ENCODE measurements at regions not wholly inside any gene's neighbourhood (a gene's known extent, or its start where the extent isn't known, plus 50 kb on each side); places are given as distances from the start of the nearest gene placed in this dataset.

DNA sequence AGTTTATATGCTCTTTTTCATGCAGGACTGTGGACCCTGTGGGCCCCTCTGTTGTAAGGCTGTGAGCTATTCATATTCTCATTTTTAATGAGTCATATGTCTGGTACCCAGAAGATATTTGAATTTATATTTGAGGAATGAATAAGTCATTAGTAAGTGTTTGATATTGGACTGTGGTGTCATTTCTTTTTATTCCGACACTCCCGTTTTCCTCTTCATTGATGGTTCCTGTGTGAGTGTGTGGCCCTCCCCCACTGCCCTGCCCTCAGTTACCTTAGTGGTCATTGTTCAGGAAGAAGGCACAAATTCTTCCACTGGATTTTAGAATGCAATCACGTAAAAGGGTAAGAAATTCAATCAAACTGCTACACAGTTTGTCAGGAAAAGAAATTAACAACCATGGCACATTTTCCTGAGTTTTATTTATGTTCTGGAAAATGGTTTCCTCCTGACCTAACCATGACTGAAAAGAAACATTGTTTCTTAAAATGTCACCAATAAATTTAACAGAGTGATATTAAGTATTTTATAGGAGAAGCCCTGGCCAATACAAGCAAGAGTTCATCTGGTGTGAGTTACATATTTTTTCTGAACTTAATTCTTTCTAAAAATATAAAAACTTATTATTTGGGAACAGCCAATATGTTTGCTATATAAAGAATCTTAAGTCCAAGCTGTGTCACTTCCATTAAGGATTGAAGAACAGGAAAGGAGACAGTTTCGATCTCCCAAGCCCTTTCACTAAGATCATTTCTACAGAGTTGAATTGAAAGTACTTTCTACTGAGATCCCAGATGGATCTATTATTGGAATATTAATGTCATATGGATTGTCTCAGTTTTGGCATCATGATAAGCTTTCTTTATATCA, 370.5 kb upstream of the ANXA10 start:
- TF ChIP-seq ZNF219 (CRISPR knock-in tag; IDR thresholded peaks at IDR 0.05; ENCODE audit: borderline replicate concordance), result no peak
- no peak for TF ChIP-seq ZNF416 (CRISPR knock-in tag; IDR thresholded peaks at IDR 0.05)
- Mint-ChIP-seq H3K36me3 (no peaks in the 10 kb centered on the region), H3K27me3 (ENCODE audit: low read depth) (no peaks in the 10 kb centered on the region), H3K9me3 (peaks cover 9% of the 10 kb centered on the region), H3K4me3 (no peak overlapping the region), H3K4me1 (no peaks in the 10 kb centered on the region), H3K27ac (no peak overlapping the region)
- POLR2A ChIA-PET, result no interaction called here
- DNase-seq (ENCODE audit: low spot score) (no peak), ATAC-seq (no peak)
- CTCF ChIA-PET, result interaction anchor here (0.9 kb wide), 1 partner anchor 99 kb away, joined by 3 read pairs; no protein-coding TSS in a partner anchor

DNA sequence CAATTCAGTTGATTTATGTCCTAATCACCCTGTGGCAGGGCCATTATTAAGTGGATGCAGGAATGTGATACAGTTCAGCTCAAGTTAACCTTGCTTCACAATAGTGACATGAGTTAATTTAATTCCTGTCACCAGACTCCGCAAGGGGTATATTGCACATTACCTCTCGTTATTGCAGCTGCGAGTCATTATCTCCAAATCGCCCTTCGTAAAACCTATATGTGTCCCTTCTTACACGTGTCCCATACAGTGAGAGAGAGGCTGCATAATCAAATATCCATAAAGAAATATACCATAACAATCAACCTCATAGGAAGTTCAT, 369.9 kb upstream of the ANXA10 start:
- Mint-ChIP-seq H3K27ac (no peak overlapping the region), H3K9me3 (peaks cover 9% of the 10 kb centered on the region), H3K36me3 (no peaks in the 10 kb centered on the region), H3K4me3 (no peak overlapping the region), H3K27me3 (ENCODE audit: low read depth) (no peaks in the 10 kb centered on the region), H3K4me1 (no peaks in the 10 kb centered on the region)
- no peak for DNase-seq (ENCODE audit: low spot score)
- TF ChIP-seq, protein P1, sequence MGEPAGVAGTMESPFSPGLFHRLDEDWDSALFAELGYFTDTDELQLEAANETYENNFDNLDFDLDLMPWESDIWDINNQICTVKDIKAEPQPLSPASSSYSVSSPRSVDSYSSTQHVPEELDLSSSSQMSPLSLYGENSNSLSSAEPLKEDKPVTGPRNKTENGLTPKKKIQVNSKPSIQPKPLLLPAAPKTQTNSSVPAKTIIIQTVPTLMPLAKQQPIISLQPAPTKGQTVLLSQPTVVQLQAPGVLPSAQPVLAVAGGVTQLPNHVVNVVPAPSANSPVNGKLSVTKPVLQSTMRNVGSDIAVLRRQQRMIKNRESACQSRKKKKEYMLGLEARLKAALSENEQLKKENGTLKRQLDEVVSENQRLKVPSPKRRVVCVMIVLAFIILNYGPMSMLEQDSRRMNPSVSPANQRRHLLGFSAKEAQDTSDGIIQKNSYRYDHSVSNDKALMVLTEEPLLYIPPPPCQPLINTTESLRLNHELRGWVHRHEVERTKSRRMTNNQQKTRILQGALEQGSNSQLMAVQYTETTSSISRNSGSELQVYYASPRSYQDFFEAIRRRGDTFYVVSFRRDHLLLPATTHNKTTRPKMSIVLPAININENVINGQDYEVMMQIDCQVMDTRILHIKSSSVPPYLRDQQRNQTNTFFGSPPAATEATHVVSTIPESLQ (CRISPR knock-in tag; IDR thresholded peaks at IDR 0.05), result no peak
- TF ChIP-seq OVOL2 (CRISPR knock-in tag; IDR thresholded peaks at IDR 0.05; ENCODE audit: borderline replicate concordance) (no peak), CREM (CRISPR knock-in tag; IDR thresholded peaks at IDR 0.05) (no peak), FOXK1 (CRISPR knock-in tag; IDR thresholded peaks at IDR 0.05) (no peak), ZNF121 (CRISPR knock-in tag; IDR thresholded peaks at IDR 0.05) (no peak), SMAD4 (CRISPR knock-in tag; IDR thresholded peaks at IDR 0.05) (no peak), SMAD3 (CRISPR knock-in tag; IDR thresholded peaks at IDR 0.05; ENCODE audit: borderline replicate concordance) (no peak), TCF7 (CRISPR knock-in tag; IDR thresholded peaks at IDR 0.05; ENCODE audit: low read depth) (no peak)
- TF ChIP-seq, protein P2, sequence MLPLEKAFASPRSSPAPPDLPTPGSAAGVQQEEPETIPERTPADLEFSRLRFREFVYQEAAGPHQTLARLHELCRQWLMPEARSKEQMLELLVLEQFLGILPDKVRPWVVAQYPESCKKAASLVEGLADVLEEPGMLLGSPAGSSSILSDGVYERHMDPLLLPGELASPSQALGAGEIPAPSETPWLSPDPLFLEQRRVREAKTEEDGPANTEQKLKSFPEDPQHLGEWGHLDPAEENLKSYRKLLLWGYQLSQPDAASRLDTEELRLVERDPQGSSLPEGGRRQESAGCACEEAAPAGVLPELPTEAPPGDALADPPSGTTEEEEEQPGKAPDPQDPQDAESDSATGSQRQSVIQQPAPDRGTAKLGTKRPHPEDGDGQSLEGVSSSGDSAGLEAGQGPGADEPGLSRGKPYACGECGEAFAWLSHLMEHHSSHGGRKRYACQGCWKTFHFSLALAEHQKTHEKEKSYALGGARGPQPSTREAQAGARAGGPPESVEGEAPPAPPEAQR (CRISPR knock-in tag; IDR thresholded peaks at IDR 0.05), result no peak
- TF ChIP-seq, protein P3, sequence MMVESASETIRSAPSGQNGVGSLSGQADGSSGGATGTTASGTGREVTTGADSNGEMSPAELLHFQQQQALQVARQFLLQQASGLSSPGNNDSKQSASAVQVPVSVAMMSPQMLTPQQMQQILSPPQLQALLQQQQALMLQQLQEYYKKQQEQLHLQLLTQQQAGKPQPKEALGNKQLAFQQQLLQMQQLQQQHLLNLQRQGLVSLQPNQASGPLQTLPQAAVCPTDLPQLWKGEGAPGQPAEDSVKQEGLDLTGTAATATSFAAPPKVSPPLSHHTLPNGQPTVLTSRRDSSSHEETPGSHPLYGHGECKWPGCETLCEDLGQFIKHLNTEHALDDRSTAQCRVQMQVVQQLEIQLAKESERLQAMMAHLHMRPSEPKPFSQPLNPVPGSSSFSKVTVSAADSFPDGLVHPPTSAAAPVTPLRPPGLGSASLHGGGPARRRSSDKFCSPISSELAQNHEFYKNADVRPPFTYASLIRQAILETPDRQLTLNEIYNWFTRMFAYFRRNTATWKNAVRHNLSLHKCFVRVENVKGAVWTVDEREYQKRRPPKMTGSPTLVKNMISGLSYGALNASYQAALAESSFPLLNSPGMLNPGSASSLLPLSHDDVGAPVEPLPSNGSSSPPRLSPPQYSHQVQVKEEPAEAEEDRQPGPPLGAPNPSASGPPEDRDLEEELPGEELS (CRISPR knock-in tag; IDR thresholded peaks at IDR 0.05), result no peak
- ChIA-PET CTCF (interaction anchor here (0.9 kb wide), 1 partner anchor 100 kb away, joined by 3 read pairs; no protein-coding TSS in a partner anchor), POLR2A (no interaction called here)
- no peak for ATAC-seq

DNA sequence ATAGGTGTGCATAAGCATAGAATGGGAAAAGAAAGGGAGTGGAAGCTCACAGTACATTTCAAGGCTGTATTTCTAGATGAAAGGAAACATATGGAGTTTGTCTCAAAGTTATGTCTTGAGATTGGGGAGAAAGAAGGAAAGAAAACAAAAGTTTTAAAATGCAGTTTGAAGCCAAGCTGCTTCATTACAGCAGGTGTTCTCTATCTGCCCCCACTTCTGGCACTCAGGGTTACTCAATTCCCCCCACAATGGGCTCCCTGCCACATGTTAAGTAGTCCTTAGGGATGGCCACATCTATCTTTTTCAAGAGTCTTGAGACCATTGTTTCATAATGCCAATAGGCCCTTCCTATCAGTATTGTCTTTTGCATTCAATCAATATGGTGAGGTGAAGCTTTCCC, 367.4 kb upstream of the ANXA10 start:
- Mint-ChIP-seq H3K4me1 (no peaks in the 10 kb centered on the region), H3K27ac (no peak overlapping the region), H3K36me3 (peaks cover 12% of the 10 kb centered on the region), H3K4me3 (no peak overlapping the region), H3K9me3 (peaks cover 27% of the 10 kb centered on the region), H3K27me3 (ENCODE audit: low read depth) (no peaks in the 10 kb centered on the region)
- CTCF ChIA-PET, result no interaction called here
- POLR2A ChIA-PET, result no interaction called here
- DNase-seq (ENCODE audit: low spot score) (no peak), ATAC-seq (no peak)
- TF ChIP-seq OVOL2 (CRISPR knock-in tag; IDR thresholded peaks at IDR 0.05; ENCODE audit: borderline replicate concordance), result no peak
- no peak for TF ChIP-seq SMAD3 (CRISPR knock-in tag; IDR thresholded peaks at IDR 0.05; ENCODE audit: borderline replicate concordance)
- TF ChIP-seq, protein P4, sequence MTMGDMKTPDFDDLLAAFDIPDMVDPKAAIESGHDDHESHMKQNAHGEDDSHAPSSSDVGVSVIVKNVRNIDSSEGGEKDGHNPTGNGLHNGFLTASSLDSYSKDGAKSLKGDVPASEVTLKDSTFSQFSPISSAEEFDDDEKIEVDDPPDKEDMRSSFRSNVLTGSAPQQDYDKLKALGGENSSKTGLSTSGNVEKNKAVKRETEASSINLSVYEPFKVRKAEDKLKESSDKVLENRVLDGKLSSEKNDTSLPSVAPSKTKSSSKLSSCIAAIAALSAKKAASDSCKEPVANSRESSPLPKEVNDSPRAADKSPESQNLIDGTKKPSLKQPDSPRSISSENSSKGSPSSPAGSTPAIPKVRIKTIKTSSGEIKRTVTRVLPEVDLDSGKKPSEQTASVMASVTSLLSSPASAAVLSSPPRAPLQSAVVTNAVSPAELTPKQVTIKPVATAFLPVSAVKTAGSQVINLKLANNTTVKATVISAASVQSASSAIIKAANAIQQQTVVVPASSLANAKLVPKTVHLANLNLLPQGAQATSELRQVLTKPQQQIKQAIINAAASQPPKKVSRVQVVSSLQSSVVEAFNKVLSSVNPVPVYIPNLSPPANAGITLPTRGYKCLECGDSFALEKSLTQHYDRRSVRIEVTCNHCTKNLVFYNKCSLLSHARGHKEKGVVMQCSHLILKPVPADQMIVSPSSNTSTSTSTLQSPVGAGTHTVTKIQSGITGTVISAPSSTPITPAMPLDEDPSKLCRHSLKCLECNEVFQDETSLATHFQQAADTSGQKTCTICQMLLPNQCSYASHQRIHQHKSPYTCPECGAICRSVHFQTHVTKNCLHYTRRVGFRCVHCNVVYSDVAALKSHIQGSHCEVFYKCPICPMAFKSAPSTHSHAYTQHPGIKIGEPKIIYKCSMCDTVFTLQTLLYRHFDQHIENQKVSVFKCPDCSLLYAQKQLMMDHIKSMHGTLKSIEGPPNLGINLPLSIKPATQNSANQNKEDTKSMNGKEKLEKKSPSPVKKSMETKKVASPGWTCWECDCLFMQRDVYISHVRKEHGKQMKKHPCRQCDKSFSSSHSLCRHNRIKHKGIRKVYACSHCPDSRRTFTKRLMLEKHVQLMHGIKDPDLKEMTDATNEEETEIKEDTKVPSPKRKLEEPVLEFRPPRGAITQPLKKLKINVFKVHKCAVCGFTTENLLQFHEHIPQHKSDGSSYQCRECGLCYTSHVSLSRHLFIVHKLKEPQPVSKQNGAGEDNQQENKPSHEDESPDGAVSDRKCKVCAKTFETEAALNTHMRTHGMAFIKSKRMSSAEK (CRISPR knock-in tag; IDR thresholded peaks at IDR 0.05; ENCODE audit: borderline replicate concordance), result no peak
- TF ChIP-seq IRF2 (CRISPR knock-in tag; IDR thresholded peaks at IDR 0.05; ENCODE audit: borderline replicate concordance, low read depth), result no peak
- no peak for TF ChIP-seq JUN (CRISPR knock-in tag; IDR thresholded peaks at IDR 0.05)
- no peak for TF ChIP-seq ELF4 (CRISPR knock-in tag; IDR thresholded peaks at IDR 0.05; ENCODE audit: low read depth)
- TF ChIP-seq, protein P5, sequence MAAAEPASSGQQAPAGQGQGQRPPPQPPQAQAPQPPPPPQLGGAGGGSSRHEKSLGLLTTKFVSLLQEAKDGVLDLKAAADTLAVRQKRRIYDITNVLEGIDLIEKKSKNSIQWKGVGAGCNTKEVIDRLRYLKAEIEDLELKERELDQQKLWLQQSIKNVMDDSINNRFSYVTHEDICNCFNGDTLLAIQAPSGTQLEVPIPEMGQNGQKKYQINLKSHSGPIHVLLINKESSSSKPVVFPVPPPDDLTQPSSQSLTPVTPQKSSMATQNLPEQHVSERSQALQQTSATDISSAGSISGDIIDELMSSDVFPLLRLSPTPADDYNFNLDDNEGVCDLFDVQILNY (CRISPR knock-in tag; IDR thresholded peaks at IDR 0.05), result no peak
- no peak for TF ChIP-seq FOXK1 (CRISPR knock-in tag; IDR thresholded peaks at IDR 0.05)
- TF ChIP-seq GABPB1 (CRISPR knock-in tag; IDR thresholded peaks at IDR 0.05), result no peak
- no peak for TF ChIP-seq ESRRA (CRISPR knock-in tag; IDR thresholded peaks at IDR 0.05; ENCODE audit: borderline replicate concordance)
- TF ChIP-seq ZNF232 (CRISPR knock-in tag; IDR thresholded peaks at IDR 0.05), result no peak
- TF ChIP-seq TP53 (CRISPR knock-in tag; IDR thresholded peaks at IDR 0.05), result no peak
